ENCODE measurements at regions not wholly inside any gene's neighbourhood (a gene's known extent, or its start where the extent isn't known, plus 50 kb on each side); places are given as distances from the start of the nearest gene placed in this dataset.

DNA sequence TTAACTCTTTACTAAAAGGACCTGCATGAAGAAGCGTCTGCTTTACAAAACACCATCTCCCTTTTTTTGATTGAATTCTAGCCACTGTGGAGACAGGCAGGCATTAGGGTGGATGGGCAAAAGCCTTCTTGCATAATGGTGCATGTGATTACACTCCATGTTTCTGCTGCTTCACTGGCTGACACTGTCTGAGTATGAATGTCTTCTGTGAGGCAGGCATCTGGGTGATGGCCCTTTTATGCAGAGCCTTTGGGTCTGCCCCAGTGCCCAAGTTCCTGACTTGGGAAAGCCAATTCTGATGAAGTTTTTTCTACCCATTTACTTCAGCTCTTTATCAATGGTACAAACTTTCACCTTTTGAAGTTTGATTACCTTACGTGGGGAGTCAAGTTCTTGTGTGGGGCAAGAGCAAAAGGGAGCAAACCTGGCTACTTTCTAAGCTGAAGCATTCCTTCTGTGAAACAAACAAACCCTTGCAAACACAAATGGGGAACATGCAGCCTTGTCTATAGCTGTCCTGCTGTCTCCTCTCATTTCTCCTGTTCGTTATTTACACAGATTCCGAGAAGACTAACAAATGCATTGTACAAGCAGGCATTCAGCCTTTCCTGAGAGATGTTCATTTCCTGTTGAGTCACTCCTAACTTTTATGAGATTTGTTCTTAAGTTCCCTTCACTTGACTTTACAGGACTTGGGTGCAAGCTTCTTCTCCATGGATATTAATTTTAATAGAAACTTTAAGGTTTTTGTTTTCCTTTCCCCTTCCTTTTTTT, 301.9 kb downstream of the TLL1 start:
- TF ChIP-seq, protein P1, sequence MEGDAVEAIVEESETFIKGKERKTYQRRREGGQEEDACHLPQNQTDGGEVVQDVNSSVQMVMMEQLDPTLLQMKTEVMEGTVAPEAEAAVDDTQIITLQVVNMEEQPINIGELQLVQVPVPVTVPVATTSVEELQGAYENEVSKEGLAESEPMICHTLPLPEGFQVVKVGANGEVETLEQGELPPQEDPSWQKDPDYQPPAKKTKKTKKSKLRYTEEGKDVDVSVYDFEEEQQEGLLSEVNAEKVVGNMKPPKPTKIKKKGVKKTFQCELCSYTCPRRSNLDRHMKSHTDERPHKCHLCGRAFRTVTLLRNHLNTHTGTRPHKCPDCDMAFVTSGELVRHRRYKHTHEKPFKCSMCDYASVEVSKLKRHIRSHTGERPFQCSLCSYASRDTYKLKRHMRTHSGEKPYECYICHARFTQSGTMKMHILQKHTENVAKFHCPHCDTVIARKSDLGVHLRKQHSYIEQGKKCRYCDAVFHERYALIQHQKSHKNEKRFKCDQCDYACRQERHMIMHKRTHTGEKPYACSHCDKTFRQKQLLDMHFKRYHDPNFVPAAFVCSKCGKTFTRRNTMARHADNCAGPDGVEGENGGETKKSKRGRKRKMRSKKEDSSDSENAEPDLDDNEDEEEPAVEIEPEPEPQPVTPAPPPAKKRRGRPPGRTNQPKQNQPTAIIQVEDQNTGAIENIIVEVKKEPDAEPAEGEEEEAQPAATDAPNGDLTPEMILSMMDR (IDR thresholded peaks at IDR 0.05; ENCODE audit: insufficient read depth, low read length, poor library complexity, severe bottlenecking): no peak
- no peak for TF ChIP-seq EZH2phosphoT487 (conservative IDR thresholded peaks at IDR 0.05; ENCODE audit: low read length)

Measured in SU-DHL-6 (cell line).